ENCODE measurements at regions not wholly inside any gene's neighbourhood (a gene's known extent, or its start where the extent isn't known, plus 50 kb on each side); places are given as distances from the start of the nearest gene placed in this dataset.

DNA sequence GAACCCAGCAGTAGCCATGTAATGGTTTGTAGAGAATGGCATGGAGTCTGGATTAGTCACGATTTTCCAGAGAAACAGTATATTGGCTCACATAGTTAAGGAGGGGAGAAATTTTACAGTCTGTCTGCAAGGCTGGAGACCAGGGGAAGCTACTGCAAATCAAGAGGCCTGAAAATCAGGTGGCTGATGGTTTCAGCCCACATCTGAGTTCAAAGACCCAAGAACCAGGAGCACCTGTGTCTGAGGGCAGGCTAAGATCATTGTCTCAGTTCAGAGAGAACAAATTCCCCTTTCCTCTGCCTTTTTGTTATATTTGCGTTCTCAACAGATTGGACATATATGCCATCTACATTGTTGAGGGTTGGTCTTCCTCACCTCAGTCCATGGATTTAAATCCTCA, 207.5 kb upstream of the IRX2 start (continued):
- TF ChIP-seq, protein P1, sequence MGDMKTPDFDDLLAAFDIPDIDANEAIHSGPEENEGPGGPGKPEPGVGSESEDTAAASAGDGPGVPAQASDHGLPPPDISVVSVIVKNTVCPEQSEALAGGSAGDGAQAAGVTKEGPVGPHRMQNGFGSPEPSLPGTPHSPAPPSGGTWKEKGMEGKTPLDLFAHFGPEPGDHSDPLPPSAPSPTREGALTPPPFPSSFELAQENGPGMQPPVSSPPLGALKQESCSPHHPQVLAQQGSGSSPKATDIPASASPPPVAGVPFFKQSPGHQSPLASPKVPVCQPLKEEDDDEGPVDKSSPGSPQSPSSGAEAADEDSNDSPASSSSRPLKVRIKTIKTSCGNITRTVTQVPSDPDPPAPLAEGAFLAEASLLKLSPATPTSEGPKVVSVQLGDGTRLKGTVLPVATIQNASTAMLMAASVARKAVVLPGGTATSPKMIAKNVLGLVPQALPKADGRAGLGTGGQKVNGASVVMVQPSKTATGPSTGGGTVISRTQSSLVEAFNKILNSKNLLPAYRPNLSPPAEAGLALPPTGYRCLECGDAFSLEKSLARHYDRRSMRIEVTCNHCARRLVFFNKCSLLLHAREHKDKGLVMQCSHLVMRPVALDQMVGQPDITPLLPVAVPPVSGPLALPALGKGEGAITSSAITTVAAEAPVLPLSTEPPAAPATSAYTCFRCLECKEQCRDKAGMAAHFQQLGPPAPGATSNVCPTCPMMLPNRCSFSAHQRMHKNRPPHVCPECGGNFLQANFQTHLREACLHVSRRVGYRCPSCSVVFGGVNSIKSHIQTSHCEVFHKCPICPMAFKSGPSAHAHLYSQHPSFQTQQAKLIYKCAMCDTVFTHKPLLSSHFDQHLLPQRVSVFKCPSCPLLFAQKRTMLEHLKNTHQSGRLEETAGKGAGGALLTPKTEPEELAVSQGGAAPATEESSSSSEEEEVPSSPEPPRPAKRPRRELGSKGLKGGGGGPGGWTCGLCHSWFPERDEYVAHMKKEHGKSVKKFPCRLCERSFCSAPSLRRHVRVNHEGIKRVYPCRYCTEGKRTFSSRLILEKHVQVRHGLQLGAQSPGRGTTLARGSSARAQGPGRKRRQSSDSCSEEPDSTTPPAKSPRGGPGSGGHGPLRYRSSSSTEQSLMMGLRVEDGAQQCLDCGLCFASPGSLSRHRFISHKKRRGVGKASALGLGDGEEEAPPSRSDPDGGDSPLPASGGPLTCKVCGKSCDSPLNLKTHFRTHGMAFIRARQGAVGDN (IDR thresholded peaks at IDR 0.05): no peak
- no peak for TF ChIP-seq NR2F1 (conservative IDR thresholded peaks at IDR 0.05)
- TF ChIP-seq MEF2A (IDR thresholded peaks at IDR 0.05; ENCODE audit: insufficient read depth, low read depth, low read length): no peak
- TF ChIP-seq, protein P2, sequence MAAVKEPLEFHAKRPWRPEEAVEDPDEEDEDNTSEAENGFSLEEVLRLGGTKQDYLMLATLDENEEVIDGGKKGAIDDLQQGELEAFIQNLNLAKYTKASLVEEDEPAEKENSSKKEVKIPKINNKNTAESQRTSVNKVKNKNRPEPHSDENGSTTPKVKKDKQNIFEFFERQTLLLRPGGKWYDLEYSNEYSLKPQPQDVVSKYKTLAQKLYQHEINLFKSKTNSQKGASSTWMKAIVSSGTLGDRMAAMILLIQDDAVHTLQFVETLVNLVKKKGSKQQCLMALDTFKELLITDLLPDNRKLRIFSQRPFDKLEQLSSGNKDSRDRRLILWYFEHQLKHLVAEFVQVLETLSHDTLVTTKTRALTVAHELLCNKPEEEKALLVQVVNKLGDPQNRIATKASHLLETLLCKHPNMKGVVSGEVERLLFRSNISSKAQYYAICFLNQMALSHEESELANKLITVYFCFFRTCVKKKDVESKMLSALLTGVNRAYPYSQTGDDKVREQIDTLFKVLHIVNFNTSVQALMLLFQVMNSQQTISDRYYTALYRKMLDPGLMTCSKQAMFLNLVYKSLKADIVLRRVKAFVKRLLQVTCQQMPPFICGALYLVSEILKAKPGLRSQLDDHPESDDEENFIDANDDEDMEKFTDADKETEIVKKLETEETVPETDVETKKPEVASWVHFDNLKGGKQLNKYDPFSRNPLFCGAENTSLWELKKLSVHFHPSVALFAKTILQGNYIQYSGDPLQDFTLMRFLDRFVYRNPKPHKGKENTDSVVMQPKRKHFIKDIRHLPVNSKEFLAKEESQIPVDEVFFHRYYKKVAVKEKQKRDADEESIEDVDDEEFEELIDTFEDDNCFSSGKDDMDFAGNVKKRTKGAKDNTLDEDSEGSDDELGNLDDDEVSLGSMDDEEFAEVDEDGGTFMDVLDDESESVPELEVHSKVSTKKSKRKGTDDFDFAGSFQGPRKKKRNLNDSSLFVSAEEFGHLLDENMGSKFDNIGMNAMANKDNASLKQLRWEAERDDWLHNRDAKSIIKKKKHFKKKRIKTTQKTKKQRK (IDR thresholded peaks at IDR 0.05; ENCODE audit: low read depth, low read length): no peak
- TF ChIP-seq SUPT20H (IDR thresholded peaks at IDR 0.05; ENCODE audit: borderline replicate concordance, control insufficient read depth, low read depth, low read length): no peak
- TF ChIP-seq ZSCAN29 (IDR thresholded peaks at IDR 0.05): no peak
